ENCODE measurements at regions not wholly inside any gene's neighbourhood (a gene's known extent, or its start where the extent isn't known, plus 50 kb on each side); places are given as distances from the start of the nearest gene placed in this dataset.
A peak's percentile ranks its signal among the peaks of the same experiment; 100 is the strongest.

- 97% methylated on average over 4 of the region's 4 CpGs for WGBS (ENCODE audit: insufficient coverage)
- Histone ChIP-seq H3K36me3 (ENCODE audit: control insufficient read depth in 4 of 4, insufficient read depth in 4 of 4, low read length in 3 of 4) (no peaks in the 10 kb centered on the region), H3K27me3 (replicated peaks in 2 of 5; ENCODE audit: control insufficient read depth in 4 of 5, insufficient read depth in 5 of 5, low read length in 4 of 5) (no peaks in the 10 kb centered on the region), H3K4me1 (ENCODE audit: control extremely low read depth in 1 of 4, control insufficient read depth in 4 of 4, insufficient read depth in 4 of 4, low read length in 3 of 4) (peaks cover 0 to 5% (median 0%) of the 10 kb centered on the region in 4 experiments), H3K27ac (ENCODE audit: insufficient read depth in 1 of 2, low read depth in 1 of 2, low read length in 2 of 2, poor library complexity in 1 of 2, severe bottlenecking in 2 of 2) (no peak overlapping the region), H3K4me3 (ENCODE audit: control insufficient read depth in 1 of 7, extremely low read depth in 1 of 7, insufficient read depth in 4 of 7, low read depth in 2 of 7, low read length in 6 of 7) (no peak overlapping the region), H3K9me3 (ENCODE audit: control extremely low read depth in 1 of 5, control insufficient read depth in 4 of 5, insufficient read depth in 2 of 5, low read depth in 1 of 5, low read length in 4 of 5) (no peaks in the 10 kb centered on the region)
- ChIA-PET CTCF (no interaction called here), POLR2A (no interaction called here)
- DNase-seq, result no peak
These were observed 260.9 kb downstream of the KLF13 start for GRCh38 chr15:31587583-31587982.

GRCh38 chr15:31590609-31591008 is 264.0 kb downstream of the KLF13 start:
- H3K27me3 ChIP-seq (replicated peaks in 2 of 5; ENCODE audit: control insufficient read depth in 4 of 5, insufficient read depth in 5 of 5, low read length in 4 of 5), result no peaks in the 10 kb centered on the region
- no peak overlapping the region for H3K27ac ChIP-seq (ENCODE audit: insufficient read depth in 1 of 2, low read depth in 1 of 2, low read length in 2 of 2, poor library complexity in 1 of 2, severe bottlenecking in 2 of 2)
- H3K36me3 ChIP-seq (ENCODE audit: control insufficient read depth in 4 of 4, insufficient read depth in 4 of 4, low read length in 3 of 4), result no peaks in the 10 kb centered on the region
- WGBS (ENCODE audit: insufficient coverage), result 94% methylated on average over 4 of the region's 4 CpGs
- ChIA-PET POLR2A (no interaction called here), CTCF (no interaction called here)
- no peaks in the 10 kb centered on the region for H3K9me3 ChIP-seq (ENCODE audit: control extremely low read depth in 1 of 5, control insufficient read depth in 4 of 5, insufficient read depth in 2 of 5, low read depth in 1 of 5, low read length in 4 of 5)
- no peaks in the 10 kb centered on the region for H3K4me1 ChIP-seq (ENCODE audit: control extremely low read depth in 1 of 4, control insufficient read depth in 4 of 4, insufficient read depth in 4 of 4, low read length in 3 of 4)
- no peak overlapping the region for H3K4me3 ChIP-seq (ENCODE audit: control insufficient read depth in 1 of 7, extremely low read depth in 1 of 7, insufficient read depth in 4 of 7, low read depth in 2 of 7, low read length in 6 of 7)
- no peak for DNase-seq

- no peaks in the 10 kb centered on the region for H3K36me3 ChIP-seq (ENCODE audit: control insufficient read depth in 4 of 4, insufficient read depth in 4 of 4, low read length in 3 of 4)
- H3K4me3 ChIP-seq (ENCODE audit: control insufficient read depth in 1 of 7, extremely low read depth in 1 of 7, insufficient read depth in 4 of 7, low read depth in 2 of 7, low read length in 6 of 7), result no peak overlapping the region
- H3K9me3 ChIP-seq (ENCODE audit: control extremely low read depth in 1 of 5, control insufficient read depth in 4 of 5, insufficient read depth in 2 of 5, low read depth in 1 of 5, low read length in 4 of 5), result no peaks in the 10 kb centered on the region
- ChIA-PET CTCF (no interaction called here), POLR2A (no interaction called here)
- H3K27me3 ChIP-seq (replicated peaks in 2 of 5; ENCODE audit: control insufficient read depth in 4 of 5, insufficient read depth in 5 of 5, low read length in 4 of 5), result no peaks in the 10 kb centered on the region
- no peak overlapping the region for H3K27ac ChIP-seq (ENCODE audit: insufficient read depth in 1 of 2, low read depth in 1 of 2, low read length in 2 of 2, poor library complexity in 1 of 2, severe bottlenecking in 2 of 2)
- no peak for DNase-seq
- no peaks in the 10 kb centered on the region for H3K4me1 ChIP-seq (ENCODE audit: control extremely low read depth in 1 of 4, control insufficient read depth in 4 of 4, insufficient read depth in 4 of 4, low read length in 3 of 4)
These were observed 265.3 kb downstream of the KLF13 start for GRCh38 chr15:31591908-31592307.

GRCh38 chr15:31597466-31597865 is 270.8 kb downstream of the KLF13 start:
- Histone ChIP-seq H3K4me1 (ENCODE audit: control extremely low read depth in 1 of 4, control insufficient read depth in 4 of 4, insufficient read depth in 4 of 4, low read length in 3 of 4) (no peaks in the 10 kb centered on the region), H3K4me3 (ENCODE audit: control insufficient read depth in 1 of 7, extremely low read depth in 1 of 7, insufficient read depth in 4 of 7, low read depth in 2 of 7, low read length in 6 of 7) (no peak overlapping the region), H3K36me3 (ENCODE audit: control insufficient read depth in 4 of 4, insufficient read depth in 4 of 4, low read length in 3 of 4) (no peaks in the 10 kb centered on the region), H3K27ac (ENCODE audit: insufficient read depth in 1 of 2, low read depth in 1 of 2, low read length in 2 of 2, poor library complexity in 1 of 2, severe bottlenecking in 2 of 2) (no peak overlapping the region), H3K9me3 (ENCODE audit: control extremely low read depth in 1 of 5, control insufficient read depth in 4 of 5, insufficient read depth in 2 of 5, low read depth in 1 of 5, low read length in 4 of 5) (no peaks in the 10 kb centered on the region), H3K27me3 (replicated peaks in 2 of 5; ENCODE audit: control insufficient read depth in 4 of 5, insufficient read depth in 5 of 5, low read length in 4 of 5) (no peaks in the 10 kb centered on the region)
- WGBS (ENCODE audit: insufficient coverage), result 88% methylated on average over 1 of the region's 1 CpG
- ChIA-PET CTCF (no interaction called here), POLR2A (no interaction called here)
- no peak for DNase-seq

DNA sequence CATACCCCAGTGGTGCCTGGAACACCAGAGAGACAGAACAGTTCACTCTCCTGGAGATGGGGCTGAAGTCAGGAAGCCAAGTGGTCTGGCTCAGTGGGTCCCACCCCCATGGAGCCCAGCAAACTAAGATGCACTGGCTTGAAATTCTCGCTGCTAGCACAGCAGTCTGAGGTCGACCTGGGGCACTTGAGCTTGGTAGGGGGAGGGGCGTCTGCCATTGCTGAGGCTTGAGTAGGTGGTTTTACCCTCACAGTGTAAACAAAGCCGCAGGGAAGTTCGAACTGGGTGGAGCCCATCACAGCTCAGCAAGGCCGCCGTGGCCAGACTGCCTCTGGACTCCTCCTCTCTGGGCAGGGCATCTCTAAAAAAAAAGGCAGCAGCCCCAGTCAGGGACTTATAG is 272.0 kb downstream of the KLF13 start:
- H3K4me3 ChIP-seq (ENCODE audit: control insufficient read depth in 1 of 7, extremely low read depth in 1 of 7, insufficient read depth in 4 of 7, low read depth in 2 of 7, low read length in 6 of 7), result no peak overlapping the region
- no peak overlapping the region for H3K27ac ChIP-seq (ENCODE audit: insufficient read depth in 1 of 2, low read depth in 1 of 2, low read length in 2 of 2, poor library complexity in 1 of 2, severe bottlenecking in 2 of 2)
- H3K4me1 ChIP-seq (ENCODE audit: control extremely low read depth in 1 of 4, control insufficient read depth in 4 of 4, insufficient read depth in 4 of 4, low read length in 3 of 4), result no peaks in the 10 kb centered on the region
- WGBS (ENCODE audit: insufficient coverage), result 28% methylated on average over 4 of the region's 7 CpGs
- no peaks in the 10 kb centered on the region for H3K27me3 ChIP-seq (replicated peaks in 2 of 5; ENCODE audit: control insufficient read depth in 4 of 5, insufficient read depth in 5 of 5, low read length in 4 of 5)
- ChIA-PET CTCF (no interaction called here), POLR2A (no interaction called here)
- H3K9me3 ChIP-seq (ENCODE audit: control extremely low read depth in 1 of 5, control insufficient read depth in 4 of 5, insufficient read depth in 2 of 5, low read depth in 1 of 5, low read length in 4 of 5), result no peaks in the 10 kb centered on the region
- peak in 1 of 3 donors; percentile 0 for DNase-seq
- no peaks in the 10 kb centered on the region for H3K36me3 ChIP-seq (ENCODE audit: control insufficient read depth in 4 of 4, insufficient read depth in 4 of 4, low read length in 3 of 4)

- CTCF ChIA-PET, result no interaction called here
- POLR2A ChIA-PET, result no interaction called here
- H3K36me3 ChIP-seq (ENCODE audit: control insufficient read depth in 4 of 4, insufficient read depth in 4 of 4, low read length in 3 of 4), result no peaks in the 10 kb centered on the region
- no peak overlapping the region for H3K4me3 ChIP-seq (ENCODE audit: control insufficient read depth in 1 of 7, extremely low read depth in 1 of 7, insufficient read depth in 4 of 7, low read depth in 2 of 7, low read length in 6 of 7)
- H3K27me3 ChIP-seq (replicated peaks in 2 of 5; ENCODE audit: control insufficient read depth in 4 of 5, insufficient read depth in 5 of 5, low read length in 4 of 5), result no peaks in the 10 kb centered on the region
- WGBS (ENCODE audit: insufficient coverage), result 95% methylated on average over 9 of the region's 9 CpGs
- no peak for DNase-seq
- H3K4me1 ChIP-seq (ENCODE audit: control extremely low read depth in 1 of 4, control insufficient read depth in 4 of 4, insufficient read depth in 4 of 4, low read length in 3 of 4), result peaks cover 0 to 12% (median 8%) of the 10 kb centered on the region in 4 experiments
- no peak overlapping the region for H3K27ac ChIP-seq (ENCODE audit: insufficient read depth in 1 of 2, low read depth in 1 of 2, low read length in 2 of 2, poor library complexity in 1 of 2, severe bottlenecking in 2 of 2)
- H3K9me3 ChIP-seq (ENCODE audit: control extremely low read depth in 1 of 5, control insufficient read depth in 4 of 5, insufficient read depth in 2 of 5, low read depth in 1 of 5, low read length in 4 of 5), result no peaks in the 10 kb centered on the region
These were observed 278.9 kb downstream of the KLF13 start for GRCh38 chr15:31605467-31605931.

DNA sequence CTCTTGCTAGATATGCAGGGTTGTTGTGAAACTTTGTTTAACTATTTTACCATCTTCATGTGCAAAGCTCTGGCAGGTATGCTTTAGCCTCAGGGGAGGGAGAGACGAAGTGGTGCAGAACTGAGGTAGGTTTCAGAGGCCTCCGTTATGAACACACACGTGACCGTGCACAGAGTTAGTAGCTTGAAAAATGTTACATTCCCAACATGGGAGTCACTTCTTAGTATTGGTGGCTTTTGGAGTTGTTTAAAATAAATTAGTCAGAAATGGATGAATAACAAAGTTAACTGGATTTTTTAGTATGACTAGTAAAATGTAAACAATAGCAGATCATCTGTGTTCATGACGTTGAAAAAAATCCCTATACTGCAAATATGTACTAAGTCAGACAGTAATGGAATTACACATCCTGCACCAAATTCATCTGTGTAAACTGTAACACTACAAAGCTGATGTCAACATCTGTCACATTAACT is 279.6 kb downstream of the KLF13 start:
- 100% methylated on average over 2 of the region's 5 CpGs for WGBS (ENCODE audit: insufficient coverage)
- no peak overlapping the region for H3K4me3 ChIP-seq (ENCODE audit: control insufficient read depth in 1 of 7, extremely low read depth in 1 of 7, insufficient read depth in 4 of 7, low read depth in 2 of 7, low read length in 6 of 7)
- H3K36me3 ChIP-seq (ENCODE audit: control insufficient read depth in 4 of 4, insufficient read depth in 4 of 4, low read length in 3 of 4), result no peaks in the 10 kb centered on the region
- CTCF ChIA-PET, result no interaction called here
- no peaks in the 10 kb centered on the region for H3K27me3 ChIP-seq (replicated peaks in 2 of 5; ENCODE audit: control insufficient read depth in 4 of 5, insufficient read depth in 5 of 5, low read length in 4 of 5)
- H3K27ac ChIP-seq (ENCODE audit: insufficient read depth in 1 of 2, low read depth in 1 of 2, low read length in 2 of 2, poor library complexity in 1 of 2, severe bottlenecking in 2 of 2), result no peak overlapping the region
- peaks cover 0 to 12% (median 8%) of the 10 kb centered on the region in 4 experiments for H3K4me1 ChIP-seq (ENCODE audit: control extremely low read depth in 1 of 4, control insufficient read depth in 4 of 4, insufficient read depth in 4 of 4, low read length in 3 of 4)
- no peak for DNase-seq
- POLR2A ChIA-PET, result no interaction called here
- no peaks in the 10 kb centered on the region for H3K9me3 ChIP-seq (ENCODE audit: control extremely low read depth in 1 of 5, control insufficient read depth in 4 of 5, insufficient read depth in 2 of 5, low read depth in 1 of 5, low read length in 4 of 5)
